Sigmoid colon (tissue), 4 donors: ENCODE measurements at regions not wholly inside any gene's neighbourhood (a gene's known extent, or its start where the extent isn't known, plus 50 kb on each side); places are given as distances from the start of the nearest gene placed in this dataset.

ENCODE experiments used
- EP300 ChIP-seq, 4 donors: sonication (generic); formaldehyde crosslinking; IDR thresholded peaks; one replicate each; pipeline ENCODE4 v1.6.1; 2017; ENCODE audit warnings: antibody characterized with exemption in 4 of 4
- POLR2A ChIP-seq, 2 donors: fragments of 450-650 bp; IDR thresholded peaks; one replicate each; pipeline ENCODE4 v1.6.1; 2016; ENCODE audit warnings: antibody characterized with exemption in 2 of 2, mild to moderate bottlenecking in 2 of 2, moderate library complexity in 2 of 2
- POLR2AphosphoS5 ChIP-seq, 4 donors: sonication (generic); formaldehyde crosslinking; IDR thresholded peaks; one replicate each; pipeline ENCODE4 v1.6.1; 2017; ENCODE audit warnings: antibody characterized with exemption in 4 of 4
- TF ChIP-seq, protein P1 (sequence below), 4 experiments: fragments of 450-650 bp in 3 of 4; fragments of 200-600 bp in 1 of 4; IDR thresholded peaks; one replicate each; pipeline ENCODE4 v1.5.1; 2016 to 2019; ENCODE audit warnings: antibody characterized with exemption in 4 of 4, mild to moderate bottlenecking in 3 of 4, moderate library complexity in 2 of 4

DNA sequence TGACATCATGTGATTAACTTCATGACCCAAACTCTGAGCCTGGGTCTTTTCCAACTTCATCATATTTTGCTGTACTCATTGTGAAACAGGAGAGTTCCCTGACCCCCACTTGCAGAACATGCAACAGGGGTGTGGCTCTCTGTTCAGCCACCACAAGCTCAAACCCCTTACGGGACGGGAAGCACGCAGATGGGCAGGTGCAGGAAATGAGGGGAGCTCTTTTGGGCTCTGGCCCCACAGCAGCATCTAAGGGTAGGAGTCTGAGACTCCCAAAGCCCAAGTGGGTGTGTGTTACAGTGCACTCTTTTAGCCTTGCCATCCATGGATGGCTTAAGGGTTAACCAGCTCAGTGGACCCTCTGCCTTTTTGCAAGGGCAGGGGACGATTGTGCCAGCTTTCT is 599.5 kb upstream of the SMIM31 start:
- no peak for TF ChIP-seq POLR2A (IDR thresholded peaks at IDR 0.05)
- TF ChIP-seq POLR2AphosphoS5 (IDR thresholded peaks at IDR 0.05), result no peak
- TF ChIP-seq, protein P1, sequence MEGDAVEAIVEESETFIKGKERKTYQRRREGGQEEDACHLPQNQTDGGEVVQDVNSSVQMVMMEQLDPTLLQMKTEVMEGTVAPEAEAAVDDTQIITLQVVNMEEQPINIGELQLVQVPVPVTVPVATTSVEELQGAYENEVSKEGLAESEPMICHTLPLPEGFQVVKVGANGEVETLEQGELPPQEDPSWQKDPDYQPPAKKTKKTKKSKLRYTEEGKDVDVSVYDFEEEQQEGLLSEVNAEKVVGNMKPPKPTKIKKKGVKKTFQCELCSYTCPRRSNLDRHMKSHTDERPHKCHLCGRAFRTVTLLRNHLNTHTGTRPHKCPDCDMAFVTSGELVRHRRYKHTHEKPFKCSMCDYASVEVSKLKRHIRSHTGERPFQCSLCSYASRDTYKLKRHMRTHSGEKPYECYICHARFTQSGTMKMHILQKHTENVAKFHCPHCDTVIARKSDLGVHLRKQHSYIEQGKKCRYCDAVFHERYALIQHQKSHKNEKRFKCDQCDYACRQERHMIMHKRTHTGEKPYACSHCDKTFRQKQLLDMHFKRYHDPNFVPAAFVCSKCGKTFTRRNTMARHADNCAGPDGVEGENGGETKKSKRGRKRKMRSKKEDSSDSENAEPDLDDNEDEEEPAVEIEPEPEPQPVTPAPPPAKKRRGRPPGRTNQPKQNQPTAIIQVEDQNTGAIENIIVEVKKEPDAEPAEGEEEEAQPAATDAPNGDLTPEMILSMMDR (IDR thresholded peaks at IDR 0.05), result no peak
- TF ChIP-seq EP300 (IDR thresholded peaks at IDR 0.05), result no peak
